ENCODE measurements at regions not wholly inside any gene's neighbourhood (a gene's known extent, or its start where the extent isn't known, plus 50 kb on each side); places are given as distances from the start of the nearest gene placed in this dataset.
A peak's percentile ranks its signal among the peaks of the same experiment; 100 is the strongest.

DNA sequence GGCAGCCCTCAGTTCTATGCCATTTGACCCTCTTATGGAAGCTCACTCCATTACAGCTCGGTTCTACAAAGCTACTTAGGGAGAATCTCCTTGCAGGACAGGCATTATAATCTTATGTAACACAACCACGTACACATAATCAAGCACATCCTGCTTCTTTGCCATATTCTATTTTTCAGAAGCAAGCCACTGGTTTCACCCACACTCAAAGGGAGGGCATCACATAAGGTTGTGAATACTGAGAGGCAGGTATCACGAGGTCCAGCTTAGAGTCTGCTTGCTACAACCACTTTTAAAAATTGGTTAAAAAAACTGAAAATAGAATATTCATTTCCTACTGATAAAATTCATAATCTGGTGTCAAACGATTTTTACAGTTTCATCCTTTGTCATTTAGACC lies 589.2 kb downstream of the SLC16A7 start:
- no peak overlapping the region for H3K4me3 ChIP-seq (ENCODE audit: low read depth, low read length)
- no peaks in the 10 kb centered on the region for H3K36me3 ChIP-seq (ENCODE audit: control insufficient read depth, insufficient read depth, low read length)
- no peaks in the 10 kb centered on the region for H3K27me3 ChIP-seq (ENCODE audit: control insufficient read depth, insufficient read depth, low read length)
- TF ChIP-seq, protein P1, sequence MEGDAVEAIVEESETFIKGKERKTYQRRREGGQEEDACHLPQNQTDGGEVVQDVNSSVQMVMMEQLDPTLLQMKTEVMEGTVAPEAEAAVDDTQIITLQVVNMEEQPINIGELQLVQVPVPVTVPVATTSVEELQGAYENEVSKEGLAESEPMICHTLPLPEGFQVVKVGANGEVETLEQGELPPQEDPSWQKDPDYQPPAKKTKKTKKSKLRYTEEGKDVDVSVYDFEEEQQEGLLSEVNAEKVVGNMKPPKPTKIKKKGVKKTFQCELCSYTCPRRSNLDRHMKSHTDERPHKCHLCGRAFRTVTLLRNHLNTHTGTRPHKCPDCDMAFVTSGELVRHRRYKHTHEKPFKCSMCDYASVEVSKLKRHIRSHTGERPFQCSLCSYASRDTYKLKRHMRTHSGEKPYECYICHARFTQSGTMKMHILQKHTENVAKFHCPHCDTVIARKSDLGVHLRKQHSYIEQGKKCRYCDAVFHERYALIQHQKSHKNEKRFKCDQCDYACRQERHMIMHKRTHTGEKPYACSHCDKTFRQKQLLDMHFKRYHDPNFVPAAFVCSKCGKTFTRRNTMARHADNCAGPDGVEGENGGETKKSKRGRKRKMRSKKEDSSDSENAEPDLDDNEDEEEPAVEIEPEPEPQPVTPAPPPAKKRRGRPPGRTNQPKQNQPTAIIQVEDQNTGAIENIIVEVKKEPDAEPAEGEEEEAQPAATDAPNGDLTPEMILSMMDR (IDR thresholded peaks at IDR 0.05; ENCODE audit: insufficient read depth, low read depth, low read length): no peak
- ChIA-PET POLR2A (no interaction called here), CTCF (interaction anchor here (0.6 kb wide), 1 partner anchor 1939 kb away, joined by 3 read pairs; no protein-coding TSS in a partner anchor)
- DNase-seq (ENCODE audit: low read depth): no peak

DNA sequence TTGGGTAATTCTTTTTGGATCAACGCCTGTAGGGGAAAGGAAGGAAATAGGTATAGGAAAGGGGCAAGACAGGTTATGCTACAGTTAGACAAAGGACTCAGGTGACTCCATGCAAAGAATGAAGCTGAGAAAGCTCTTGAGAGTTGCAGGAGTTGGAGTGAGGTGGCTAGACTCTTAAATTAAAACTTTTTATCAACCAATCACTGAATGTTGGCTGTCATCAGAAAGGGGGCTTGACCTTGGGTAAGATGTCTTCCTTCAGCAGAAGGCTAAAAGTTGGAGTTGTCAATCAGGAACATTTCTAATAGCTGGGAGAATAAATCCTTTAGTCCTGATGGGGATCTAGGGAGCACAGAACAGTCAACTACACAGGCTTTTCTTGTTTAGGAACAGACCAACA lies 595.4 kb downstream of the SLC16A7 start:
- H3K27me3 ChIP-seq (ENCODE audit: control insufficient read depth, insufficient read depth, low read length): no peaks in the 10 kb centered on the region
- no peak overlapping the region for H3K4me3 ChIP-seq (ENCODE audit: low read depth, low read length)
- ChIA-PET CTCF (interaction anchor here (1.0 to 1.7 kb wide), 2 partner anchors 9 to 15 kb away, joined by 3 to 4 read pairs; no protein-coding TSS in a partner anchor), POLR2A (no interaction called here)
- DNase-seq (ENCODE audit: low read depth): no peak
- TF ChIP-seq, protein P1 (IDR thresholded peaks at IDR 0.05; ENCODE audit: insufficient read depth, low read depth, low read length): no peak
- no peaks in the 10 kb centered on the region for H3K36me3 ChIP-seq (ENCODE audit: control insufficient read depth, insufficient read depth, low read length)

DNA sequence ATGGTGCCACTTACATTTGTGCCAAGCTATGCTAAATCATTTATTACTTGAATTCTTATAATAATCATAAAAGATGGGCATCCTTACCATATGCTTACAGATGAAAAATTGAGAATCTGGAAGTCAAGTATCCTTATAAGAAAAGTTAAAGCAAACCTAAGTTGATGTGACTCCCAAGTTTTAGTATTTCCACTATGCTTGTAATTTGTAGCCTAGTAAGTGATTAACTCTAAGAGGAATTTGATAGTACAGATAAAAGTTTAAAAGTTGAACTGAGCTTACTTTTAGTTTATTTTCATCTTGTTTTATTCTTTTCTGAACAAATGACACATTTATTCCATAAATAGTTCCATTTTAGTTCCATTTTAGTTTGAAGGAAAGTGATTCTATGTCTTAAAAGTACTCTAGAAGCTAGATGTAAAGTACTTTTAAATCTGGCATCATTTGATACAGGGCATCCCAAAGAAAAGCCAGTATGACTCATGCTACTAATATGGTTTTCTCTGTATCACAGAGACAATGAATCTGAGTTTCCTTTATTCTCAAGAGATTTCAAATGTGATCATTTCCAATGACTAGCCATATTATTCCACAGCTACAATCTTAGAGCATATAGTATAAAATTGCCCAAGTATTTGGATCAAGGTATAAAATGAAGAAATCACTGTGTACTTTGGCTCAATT lies 596.0 kb downstream of the SLC16A7 start:
- ChIA-PET CTCF (interaction anchor here (1.0 to 1.7 kb wide), 2 partner anchors 9 to 15 kb away, joined by 3 to 4 read pairs; no protein-coding TSS in a partner anchor), POLR2A (no interaction called here)
- TF ChIP-seq, protein P1 (IDR thresholded peaks at IDR 0.05; ENCODE audit: insufficient read depth, low read depth, low read length): no peak
- no peak overlapping the region for H3K4me3 ChIP-seq (ENCODE audit: low read depth, low read length)
- H3K27me3 ChIP-seq (ENCODE audit: control insufficient read depth, insufficient read depth, low read length): no peaks in the 10 kb centered on the region
- DNase-seq (ENCODE audit: low read depth): peak; percentile 49
- H3K36me3 ChIP-seq (ENCODE audit: control insufficient read depth, insufficient read depth, low read length): no peaks in the 10 kb centered on the region

DNA sequence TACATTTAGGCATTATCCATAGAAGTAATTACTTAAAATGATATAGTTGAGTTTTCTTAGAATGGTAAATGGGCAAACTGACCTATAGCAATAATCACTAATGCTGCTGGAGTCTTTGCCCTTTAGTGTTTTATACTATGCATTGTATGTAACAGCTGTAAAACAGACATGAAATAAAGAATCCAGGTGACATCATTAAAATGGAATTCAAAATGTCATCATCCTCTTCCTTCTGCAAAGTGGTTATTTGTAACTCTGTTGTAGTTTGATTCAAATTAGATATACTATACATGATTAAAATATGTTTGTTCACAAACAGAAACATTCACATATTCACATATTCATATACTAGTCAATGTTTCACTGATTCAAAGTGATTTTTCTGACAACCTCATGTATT lies 598.8 kb downstream of the SLC16A7 start:
- H3K36me3 ChIP-seq (ENCODE audit: control insufficient read depth, insufficient read depth, low read length): no peaks in the 10 kb centered on the region
- H3K4me3 ChIP-seq (ENCODE audit: low read depth, low read length): no peak overlapping the region
- no peaks in the 10 kb centered on the region for H3K27me3 ChIP-seq (ENCODE audit: control insufficient read depth, insufficient read depth, low read length)
- TF ChIP-seq, protein P1 (IDR thresholded peaks at IDR 0.05; ENCODE audit: insufficient read depth, low read depth, low read length): no peak
- ChIA-PET CTCF (interaction anchor here (0.7 kb wide), 1 partner anchor 370 kb away, joined by 3 read pairs; no protein-coding TSS in a partner anchor), POLR2A (interaction anchor here (0.6 kb wide), 1 partner anchor 348 kb away, joined by 3 read pairs; no protein-coding TSS in a partner anchor)
- DNase-seq (ENCODE audit: low read depth): no peak

DNA sequence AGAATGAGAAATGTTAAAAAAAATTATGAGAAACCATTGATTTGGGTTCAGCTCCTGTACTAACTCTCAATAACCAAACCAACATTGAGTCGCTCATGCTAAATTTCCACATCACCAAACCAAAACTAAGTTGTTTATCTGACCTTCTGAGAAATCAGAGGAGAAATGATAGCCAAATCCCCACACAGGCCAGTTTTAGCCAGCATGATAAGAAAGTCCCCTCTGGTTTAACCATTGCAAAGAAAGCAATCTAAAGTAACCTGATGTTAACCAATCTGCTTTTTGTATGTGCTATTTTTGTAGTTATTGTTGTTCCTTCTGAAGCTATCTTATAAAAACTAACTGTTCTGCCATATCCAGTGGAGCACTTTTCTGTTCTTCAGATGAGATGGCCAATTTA lies 599.7 kb downstream of the SLC16A7 start:
- CTCF ChIA-PET: no interaction called here
- POLR2A ChIA-PET: no interaction called here
- TF ChIP-seq, protein P1 (IDR thresholded peaks at IDR 0.05; ENCODE audit: insufficient read depth, low read depth, low read length): no peak

More for the DNA sequence above, 599.7 kb downstream of the SLC16A7 start:
- no peak for DNase-seq (ENCODE audit: low read depth)
- Histone ChIP-seq H3K4me3 (ENCODE audit: low read depth, low read length) (no peak overlapping the region), H3K27me3 (ENCODE audit: control insufficient read depth, insufficient read depth, low read length) (no peaks in the 10 kb centered on the region), H3K36me3 (ENCODE audit: control insufficient read depth, insufficient read depth, low read length) (no peaks in the 10 kb centered on the region)

Measured in BJ (cell line).